Stomach (tissue), 8 donors: ENCODE measurements at regions not wholly inside any gene's neighbourhood (a gene's known extent, or its start where the extent isn't known, plus 50 kb on each side); places are given as distances from the start of the nearest gene placed in this dataset.
A peak's percentile ranks its signal among the peaks of the same experiment; 100 is the strongest.

Source experiments
- DNase-seq, 2 donors: peaks; one replicate each; pipeline versions ENCODE4 v3.0.0 to v3.0.0-alpha.2; 2013 to 2019
- H3K27ac ChIP-seq, 5 donors: fragments of 200-600 bp in 4 of 5; sonication (generic) in 4 of 5; one replicate each; pipeline ENCODE4 v1.5.1; 2013 to 2019; ENCODE audit warnings: mild to moderate bottlenecking in 1 of 5, moderate library complexity in 1 of 5
- H3K27me3 ChIP-seq, 3 donors: fragments of 200-600 bp; sonication (generic); one replicate each; pipeline ENCODE4 v1.5.1; 2017 to 2019; ENCODE audit warnings: mixed run types in 1 of 3
- H3K36me3 ChIP-seq, 4 donors: fragments of 200-600 bp; sonication (generic); 1 replicate in 3 of 4; 2 replicates in 1 of 4; pipeline ENCODE4 v1.5.1; 2016 to 2019
- H3K4me1 ChIP-seq, 4 donors: fragments of 200-600 bp; sonication (generic); one replicate each; pipeline ENCODE4 v1.5.1; 2016 to 2019
- H3K4me3 ChIP-seq, 4 donors: fragments of 200-600 bp; sonication (generic) in 3 of 4; one replicate each; pipeline ENCODE4 v1.5.1; 2016 to 2019; ENCODE audit warnings: mild to moderate bottlenecking in 1 of 4
- H3K9me3 ChIP-seq, 4 donors: fragments of 200-600 bp; sonication (generic); one replicate each; pipeline ENCODE4 v1.5.1; 2016 to 2019
- EP300 ChIP-seq: sonication (generic); formaldehyde crosslinking; IDR thresholded peaks from one replicate; pipeline ENCODE4 v1.6.1; 2017; ENCODE audit warnings: antibody characterized with exemption
- POLR2A ChIP-seq, 4 donors: fragments of 450-650 bp; IDR thresholded peaks; one replicate each; pipeline ENCODE4 v1.6.1; 2016; ENCODE audit warnings: antibody characterized with exemption in 4 of 4, control low read depth in 2 of 4, mild to moderate bottlenecking in 1 of 4, moderate library complexity in 1 of 4
- POLR2AphosphoS5 ChIP-seq, 3 donors: sonication (generic); formaldehyde crosslinking; IDR thresholded peaks; one replicate each; pipeline ENCODE4 v1.6.1; 2016; ENCODE audit warnings: antibody characterized with exemption in 3 of 3
- WGBS, 5 donors: extraction: QIAGEN DNeasy Blood & Tissue Kit in 3 of 5; methylation state at CpG; one replicate each; pipeline versions ENCODE4 v1.1.5 to v1.1.7; 2013 to 2018; 5-methylcytosine and 5-hydroxymethylcytosine counted together
- intact Hi-C: fragments of 100-400 bp; cut with DNase I; formaldehyde crosslinking; loops from one replicate; pipeline ENCODE4 v1.15.1; 2023; ENCODE audit warnings: low total_unique reads
- TF ChIP-seq, protein P1 (sequence below), 7 experiments: fragments of 450-650 bp in 4 of 7; fragments of 200-600 bp in 3 of 7; sonication (generic) in 3 of 7; IDR thresholded peaks; one replicate each; pipeline ENCODE4 v1.5.1; 2016 to 2019; ENCODE audit warnings: antibody characterized with exemption in 7 of 7, control low read depth in 2 of 7, mild to moderate bottlenecking in 1 of 7
- donor health status: healthy with polysubstance abuse.
- donor health status: Bipolar disorder and iron deficiency.
- donor health status: healthy.

DNA sequence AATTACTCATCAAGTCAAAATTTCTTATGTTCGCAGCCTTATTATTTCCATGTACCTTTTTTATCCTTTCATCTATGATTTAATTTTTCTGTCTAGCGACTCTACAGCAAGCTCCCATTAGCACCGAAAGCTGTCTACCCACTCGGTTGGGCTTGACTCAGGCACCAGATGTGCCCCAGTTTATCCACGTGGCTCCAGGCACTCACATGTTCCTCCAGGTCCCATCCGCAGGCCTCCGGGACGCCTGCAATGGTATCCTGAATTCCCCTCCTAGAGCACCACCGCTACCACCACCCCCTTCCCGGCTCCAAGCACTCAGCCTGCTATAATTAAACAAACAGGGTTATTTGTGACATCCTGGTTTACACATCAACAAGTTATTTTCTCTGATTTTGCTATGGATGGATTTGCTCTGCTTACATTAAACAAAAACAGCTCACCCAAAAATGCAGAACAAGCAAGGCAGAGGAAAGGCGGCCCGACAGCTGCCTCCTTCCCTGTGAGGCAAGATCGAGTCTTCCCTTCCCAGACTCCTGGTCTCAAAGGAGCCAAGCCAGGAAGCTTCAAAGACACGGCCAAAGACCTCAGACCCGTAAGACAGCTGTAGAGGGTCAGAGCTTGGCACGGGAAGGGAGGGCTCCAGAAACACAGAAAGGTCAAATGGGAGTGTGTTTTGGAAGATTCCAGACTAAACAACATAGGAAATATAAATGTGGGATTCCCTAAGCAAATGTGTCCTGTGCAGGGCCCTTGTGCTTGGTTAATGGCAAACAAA, 253.8 kb downstream of the TTC8 start:
- intact Hi-C loops = no loop called here
- WGBS, 5 donors = 68 to 82% (median 75%) methylated on average over 16 of the region's 16 CpGs

DNA sequence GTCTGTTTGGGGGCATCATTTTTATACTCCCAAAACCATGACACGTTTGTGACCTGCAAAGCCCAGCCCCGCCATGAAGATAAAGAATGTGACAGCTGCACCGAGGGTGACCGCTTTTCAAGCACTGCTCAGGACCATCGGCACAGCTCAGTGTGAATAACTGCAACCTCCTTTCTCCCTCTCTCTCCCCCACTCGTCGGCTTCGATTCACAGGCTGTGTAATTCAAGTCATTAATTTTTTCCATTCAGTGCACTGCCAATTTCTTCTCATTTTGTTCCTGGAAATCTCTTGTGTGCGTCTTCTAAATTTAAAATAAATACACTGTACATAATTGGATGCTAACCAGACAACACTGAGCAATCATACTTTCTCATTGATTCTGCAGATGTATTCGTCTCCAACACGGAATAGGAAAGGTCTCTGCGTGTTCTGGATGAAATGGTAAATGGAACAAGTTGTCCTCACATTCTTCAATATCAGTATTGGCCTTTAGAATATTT, 260.8 kb downstream of the TTC8 start:
- H3K27ac ChIP-seq = no peak overlapping the region
- TF ChIP-seq EP300 (no peak), POLR2A (IDR thresholded peaks at IDR 0.05) (no peak), POLR2AphosphoS5 (IDR thresholded peaks at IDR 0.05) (no peak)
- TF ChIP-seq, protein P1, sequence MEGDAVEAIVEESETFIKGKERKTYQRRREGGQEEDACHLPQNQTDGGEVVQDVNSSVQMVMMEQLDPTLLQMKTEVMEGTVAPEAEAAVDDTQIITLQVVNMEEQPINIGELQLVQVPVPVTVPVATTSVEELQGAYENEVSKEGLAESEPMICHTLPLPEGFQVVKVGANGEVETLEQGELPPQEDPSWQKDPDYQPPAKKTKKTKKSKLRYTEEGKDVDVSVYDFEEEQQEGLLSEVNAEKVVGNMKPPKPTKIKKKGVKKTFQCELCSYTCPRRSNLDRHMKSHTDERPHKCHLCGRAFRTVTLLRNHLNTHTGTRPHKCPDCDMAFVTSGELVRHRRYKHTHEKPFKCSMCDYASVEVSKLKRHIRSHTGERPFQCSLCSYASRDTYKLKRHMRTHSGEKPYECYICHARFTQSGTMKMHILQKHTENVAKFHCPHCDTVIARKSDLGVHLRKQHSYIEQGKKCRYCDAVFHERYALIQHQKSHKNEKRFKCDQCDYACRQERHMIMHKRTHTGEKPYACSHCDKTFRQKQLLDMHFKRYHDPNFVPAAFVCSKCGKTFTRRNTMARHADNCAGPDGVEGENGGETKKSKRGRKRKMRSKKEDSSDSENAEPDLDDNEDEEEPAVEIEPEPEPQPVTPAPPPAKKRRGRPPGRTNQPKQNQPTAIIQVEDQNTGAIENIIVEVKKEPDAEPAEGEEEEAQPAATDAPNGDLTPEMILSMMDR (IDR thresholded peaks at IDR 0.05) = no peak
- DNase-seq = peak in 1 of 2 donors; percentile 81
- H3K27me3 ChIP-seq = no peaks in the 10 kb centered on the region
- H3K9me3 ChIP-seq = no peaks in the 10 kb centered on the region
- no peak overlapping the region for H3K4me3 ChIP-seq
- intact Hi-C loops = no loop called here
- peaks cover 0 to 8% (median 3%) of the 10 kb centered on the region in 4 donors for H3K4me1 ChIP-seq
- H3K36me3 ChIP-seq = no peaks in the 10 kb centered on the region
- 61 to 73% (median 71%) methylated on average over 12 of the region's 12 CpGs for WGBS, 5 donors

More for the DNA sequence above, 253.8 kb downstream of the TTC8 start:
- TF ChIP-seq POLR2AphosphoS5 (IDR thresholded peaks at IDR 0.05) (peak in 1 of 3 donors; percentile 21), POLR2A (IDR thresholded peaks at IDR 0.05) (no peak)
- TF ChIP-seq, protein P1 (IDR thresholded peaks at IDR 0.05) = no peak
- Histone ChIP-seq H3K4me1 (no peaks in the 10 kb centered on the region), H3K27me3 (no peaks in the 10 kb centered on the region), H3K4me3 (no peak overlapping the region), H3K36me3 (no peaks in the 10 kb centered on the region), H3K9me3 (no peaks in the 10 kb centered on the region), H3K27ac (no peak overlapping the region)
- peak in 1 of 2 donors; percentile 26 for DNase-seq

DNA sequence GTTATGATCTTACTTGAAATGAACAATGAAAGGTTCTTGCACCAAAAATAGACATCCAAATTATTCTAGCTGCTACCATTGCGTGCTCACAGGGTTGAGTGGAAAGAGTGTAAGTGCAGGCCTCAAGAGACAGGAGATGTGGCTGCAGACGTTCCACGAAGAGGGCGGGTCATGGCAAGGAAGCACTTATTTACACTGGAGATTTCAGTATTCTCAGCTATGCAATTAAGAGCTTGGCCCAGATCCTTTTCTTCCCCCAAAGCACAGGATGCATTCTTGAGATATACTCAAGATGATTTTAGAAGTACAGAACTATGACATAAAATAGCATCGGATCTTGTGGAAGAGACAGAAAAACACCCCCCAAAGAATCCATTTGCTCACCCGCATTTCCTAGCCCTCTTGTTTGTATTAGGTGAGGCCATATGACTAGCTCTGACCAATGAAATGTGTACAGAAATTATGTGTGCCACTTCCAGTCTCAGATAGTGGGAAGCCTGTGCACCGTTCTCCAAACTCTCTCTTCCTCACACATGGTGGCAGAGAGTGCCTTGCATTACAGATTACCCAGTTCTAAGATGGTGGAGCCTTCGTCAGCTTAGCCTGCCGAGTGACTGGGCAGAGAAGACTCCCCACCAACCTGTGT, 261.4 kb downstream of the TTC8 start:
- no peaks in the 10 kb centered on the region for H3K36me3 ChIP-seq
- peaks cover 0 to 8% (median 3%) of the 10 kb centered on the region in 4 donors for H3K4me1 ChIP-seq
- DNase-seq = peak in 1 of 2 donors; percentile 80
- no peak overlapping the region for H3K27ac ChIP-seq
- H3K27me3 ChIP-seq = no peaks in the 10 kb centered on the region
- H3K9me3 ChIP-seq = no peaks in the 10 kb centered on the region
- intact Hi-C loops = no loop called here
- TF ChIP-seq POLR2AphosphoS5 (IDR thresholded peaks at IDR 0.05) = no peak
- TF ChIP-seq EP300 = no peak
- no peak overlapping the region for H3K4me3 ChIP-seq
- WGBS, 5 donors = 56 to 67% (median 65%) methylated on average over 9 of the region's 9 CpGs

DNA sequence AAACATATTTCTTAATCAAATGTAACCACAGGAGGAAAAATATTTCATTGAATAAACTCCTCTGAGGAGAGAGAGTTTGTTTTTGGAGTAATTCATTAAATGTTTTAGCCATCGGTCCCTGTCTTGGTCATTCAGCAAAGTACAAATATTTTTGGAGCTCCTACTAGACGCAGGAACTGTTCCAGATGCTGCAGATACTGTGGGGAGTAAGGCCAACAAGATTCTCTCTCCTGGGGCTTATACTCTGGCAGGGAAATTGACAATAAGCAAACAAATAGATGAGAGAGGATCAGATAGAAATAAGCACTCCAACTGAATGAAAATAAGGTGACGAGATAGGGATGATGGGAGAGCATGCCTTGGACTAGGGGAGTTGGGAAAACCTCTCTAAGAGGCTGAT, 264.1 kb downstream of the TTC8 start:
- Histone ChIP-seq H3K4me3 (no peak overlapping the region), H3K9me3 (peaks cover 0 to 6% (median 0%) of the 10 kb centered on the region in 4 donors), H3K36me3 (no peaks in the 10 kb centered on the region), H3K27me3 (no peaks in the 10 kb centered on the region), H3K27ac (no peak overlapping the region), H3K4me1 (peaks cover 0 to 8% (median 3%) of the 10 kb centered on the region in 4 donors)
- peak in 1 of 2 donors; percentile 42 for DNase-seq
- intact Hi-C loops = no loop called here
- 68 to 82% (median 74%) methylated on average over 3 of the region's 3 CpGs for WGBS, 5 donors
- TF ChIP-seq, protein P1 (IDR thresholded peaks at IDR 0.05) = no peak
- TF ChIP-seq POLR2A (IDR thresholded peaks at IDR 0.05) (no peak), EP300 (no peak), POLR2AphosphoS5 (IDR thresholded peaks at IDR 0.05) (no peak)
